Skeletal muscle satellite cell (primary cell): ENCODE measurements at regions not wholly inside any gene's neighbourhood (a gene's known extent, or its start where the extent isn't known, plus 50 kb on each side); places are given as distances from the start of the nearest gene placed in this dataset.
"Not testable (repeated sequence)": the region's sequence is repeated elsewhere in the genome, so short reads cannot be mapped to it uniquely, and the experiment has no call there.

Experiments
- H3K27me3 ChIP-seq: 2 replicates; pipeline ENCODE4 v1.7.0; 2013; ENCODE audit warnings: low read length; ENCODE audit not compliant: control insufficient read depth, insufficient read depth
- H3K36me3 ChIP-seq: 2 replicates; pipeline ENCODE4 v1.7.0; 2013; ENCODE audit warnings: mild to moderate bottlenecking, control low read depth, low read length; ENCODE audit not compliant: insufficient read depth
- H3K4me1 ChIP-seq: 2 replicates; pipeline ENCODE4 v1.7.0; 2013; ENCODE audit warnings: low read length; ENCODE audit not compliant: control insufficient read depth, insufficient read depth
- H3K4me2 ChIP-seq: 2 replicates; pipeline ENCODE4 v1.7.0; 2013; ENCODE audit warnings: mild to moderate bottlenecking, low read length
- H3K4me3 ChIP-seq: 2 replicates; pipeline ENCODE4 v1.7.0; 2013; ENCODE audit warnings: low read length
- H3K9ac ChIP-seq: 2 replicates; pipeline ENCODE4 v1.7.0; 2013; ENCODE audit warnings: mild to moderate bottlenecking, low read depth, low read length, moderate library complexity
- H3K9me3 ChIP-seq: replicated peaks from 2 replicates; pipeline ENCODE4 v1.7.0; 2013; ENCODE audit warnings: mild to moderate bottlenecking, control low read depth, low read length

- peaks cover 52% of the 10 kb centered on the region for H3K4me1 ChIP-seq
- not testable (repeated sequence) for H3K4me3 ChIP-seq
Observed at GRCh38 chr1:234846813-234847212, 236.8 kb upstream of the IRF2BP2 start.

GRCh38 chr1:234845836-234846235 is 235.9 kb upstream of the IRF2BP2 start:
- H3K27me3 ChIP-seq, result no peaks in the 10 kb centered on the region
- H3K4me2 ChIP-seq, result no peak overlapping the region
- H3K9me3 ChIP-seq, result no peaks in the 10 kb centered on the region
- H3K36me3 ChIP-seq, result no peaks in the 10 kb centered on the region
- H3K9ac ChIP-seq, result no peak overlapping the region
- peaks cover 44% of the 10 kb centered on the region for H3K4me1 ChIP-seq
- no peak overlapping the region for H3K4me3 ChIP-seq

More at GRCh38 chr1:234846813-234847212, 236.8 kb upstream of the IRF2BP2 start:
- not testable (repeated sequence) for H3K4me2 ChIP-seq, H3K9ac ChIP-seq, H3K36me3 ChIP-seq, H3K9me3 ChIP-seq, H3K27me3 ChIP-seq

GRCh38 chr1:234845097-234845660 is 235.2 kb upstream of the IRF2BP2 start:
- peaks cover 48% of the 10 kb centered on the region for H3K4me1 ChIP-seq
- peak overlapping the region; percentile 17 for H3K9ac ChIP-seq

GRCh38 chr1:234844479-234845031 is 234.6 kb upstream of the IRF2BP2 start:
- H3K9me3 ChIP-seq, result no peaks in the 10 kb centered on the region
- no peak overlapping the region for H3K9ac ChIP-seq

More at GRCh38 chr1:234845097-234845660, 235.2 kb upstream of the IRF2BP2 start:
- Histone ChIP-seq H3K4me3 (no peak overlapping the region), H3K27me3 (no peaks in the 10 kb centered on the region), H3K9me3 (no peaks in the 10 kb centered on the region), H3K4me2 (no peak overlapping the region), H3K36me3 (no peaks in the 10 kb centered on the region)

GRCh38 chr1:234843946-234844345 is 234.0 kb upstream of the IRF2BP2 start:
- Histone ChIP-seq H3K4me3 (no peak overlapping the region), H3K4me1 (peaks cover 38% of the 10 kb centered on the region), H3K4me2 (no peak overlapping the region), H3K27me3 (no peaks in the 10 kb centered on the region), H3K36me3 (no peaks in the 10 kb centered on the region), H3K9me3 (no peaks in the 10 kb centered on the region), H3K9ac (no peak overlapping the region)

More at GRCh38 chr1:234844479-234845031, 234.6 kb upstream of the IRF2BP2 start:
- H3K4me3 ChIP-seq, result no peak overlapping the region
- no peak overlapping the region for H3K4me2 ChIP-seq
- H3K4me1 ChIP-seq, result peaks cover 44% of the 10 kb centered on the region
- no peaks in the 10 kb centered on the region for H3K27me3 ChIP-seq
- H3K36me3 ChIP-seq, result no peaks in the 10 kb centered on the region

- Histone ChIP-seq H3K4me3 (no peak overlapping the region), H3K9me3 (no peaks in the 10 kb centered on the region), H3K36me3 (no peaks in the 10 kb centered on the region), H3K4me1 (peaks cover 32% of the 10 kb centered on the region), H3K4me2 (peak overlapping the region; percentile 19), H3K27me3 (no peaks in the 10 kb centered on the region), H3K9ac (no peak overlapping the region)
Observed at GRCh38 chr1:234842726-234843641, 233.0 kb upstream of the IRF2BP2 start.

GRCh38 chr1:234841710-234842231 is 231.8 kb upstream of the IRF2BP2 start:
- H3K4me2 ChIP-seq, result no peak overlapping the region
- no peaks in the 10 kb centered on the region for H3K9me3 ChIP-seq
- no peaks in the 10 kb centered on the region for H3K36me3 ChIP-seq
- H3K27me3 ChIP-seq, result no peaks in the 10 kb centered on the region
- H3K4me1 ChIP-seq, result peaks cover 32% of the 10 kb centered on the region
- H3K4me3 ChIP-seq, result no peak overlapping the region
- no peak overlapping the region for H3K9ac ChIP-seq

GRCh38 chr1:234841281-234841680 is 231.3 kb upstream of the IRF2BP2 start:
- Histone ChIP-seq H3K4me3 (no peak overlapping the region), H3K36me3 (no peaks in the 10 kb centered on the region), H3K4me1 (peaks cover 32% of the 10 kb centered on the region), H3K4me2 (no peak overlapping the region), H3K9ac (no peak overlapping the region), H3K27me3 (no peaks in the 10 kb centered on the region), H3K9me3 (no peaks in the 10 kb centered on the region)

GRCh38 chr1:234840843-234841242 is 230.9 kb upstream of the IRF2BP2 start:
- H3K27me3 ChIP-seq, result no peaks in the 10 kb centered on the region
- H3K36me3 ChIP-seq, result no peaks in the 10 kb centered on the region
- no peak overlapping the region for H3K4me3 ChIP-seq
- H3K4me2 ChIP-seq, result no peak overlapping the region
- H3K9me3 ChIP-seq, result no peaks in the 10 kb centered on the region
- H3K9ac ChIP-seq, result no peak overlapping the region
- peaks cover 32% of the 10 kb centered on the region for H3K4me1 ChIP-seq

GRCh38 chr1:234840253-234840652 is 230.3 kb upstream of the IRF2BP2 start:
- H3K9me3 ChIP-seq, result no peaks in the 10 kb centered on the region
- H3K4me3 ChIP-seq, result no peak overlapping the region
- H3K36me3 ChIP-seq, result no peaks in the 10 kb centered on the region
- no peaks in the 10 kb centered on the region for H3K27me3 ChIP-seq
- H3K4me2 ChIP-seq, result no peak overlapping the region
- no peak overlapping the region for H3K9ac ChIP-seq
- H3K4me1 ChIP-seq, result peaks cover 27% of the 10 kb centered on the region

GRCh38 chr1:234839663-234840062 is 229.7 kb upstream of the IRF2BP2 start:
- no peak overlapping the region for H3K9ac ChIP-seq
- no peaks in the 10 kb centered on the region for H3K27me3 ChIP-seq
- no peak overlapping the region for H3K4me2 ChIP-seq
- no peaks in the 10 kb centered on the region for H3K36me3 ChIP-seq
- H3K4me1 ChIP-seq, result peaks cover 21% of the 10 kb centered on the region
- no peak overlapping the region for H3K4me3 ChIP-seq
- no peaks in the 10 kb centered on the region for H3K9me3 ChIP-seq
